Suprapubic skin (tissue), 4 donors: ENCODE measurements at regions not wholly inside any gene's neighbourhood (a gene's known extent, or its start where the extent isn't known, plus 50 kb on each side); places are given as distances from the start of the nearest gene placed in this dataset.

Experiments used
- POLR2A ChIP-seq, 2 donors: fragments of 450-650 bp; IDR thresholded peaks; one replicate each; pipeline ENCODE4 v1.6.1; 2017; ENCODE audit warnings: antibody characterized with exemption in 2 of 2, mild to moderate bottlenecking in 2 of 2, moderate library complexity in 2 of 2
- POLR2AphosphoS5 ChIP-seq, 3 donors: sonication (generic); formaldehyde crosslinking; IDR thresholded peaks; one replicate each; pipeline ENCODE4 v1.6.1; 2017; ENCODE audit warnings: antibody characterized with exemption in 3 of 3
- TF ChIP-seq, protein P1 (sequence below), 2 donors: fragments of 200-600 bp in 1 of 2; fragments of 450-650 bp in 1 of 2; sonication (generic) in 1 of 2; IDR thresholded peaks; one replicate each; pipeline ENCODE4 v1.5.1; 2016 to 2019; ENCODE audit warnings: antibody characterized with exemption in 2 of 2, mild to moderate bottlenecking in 1 of 2, moderate library complexity in 1 of 2

- TF ChIP-seq, protein P1, sequence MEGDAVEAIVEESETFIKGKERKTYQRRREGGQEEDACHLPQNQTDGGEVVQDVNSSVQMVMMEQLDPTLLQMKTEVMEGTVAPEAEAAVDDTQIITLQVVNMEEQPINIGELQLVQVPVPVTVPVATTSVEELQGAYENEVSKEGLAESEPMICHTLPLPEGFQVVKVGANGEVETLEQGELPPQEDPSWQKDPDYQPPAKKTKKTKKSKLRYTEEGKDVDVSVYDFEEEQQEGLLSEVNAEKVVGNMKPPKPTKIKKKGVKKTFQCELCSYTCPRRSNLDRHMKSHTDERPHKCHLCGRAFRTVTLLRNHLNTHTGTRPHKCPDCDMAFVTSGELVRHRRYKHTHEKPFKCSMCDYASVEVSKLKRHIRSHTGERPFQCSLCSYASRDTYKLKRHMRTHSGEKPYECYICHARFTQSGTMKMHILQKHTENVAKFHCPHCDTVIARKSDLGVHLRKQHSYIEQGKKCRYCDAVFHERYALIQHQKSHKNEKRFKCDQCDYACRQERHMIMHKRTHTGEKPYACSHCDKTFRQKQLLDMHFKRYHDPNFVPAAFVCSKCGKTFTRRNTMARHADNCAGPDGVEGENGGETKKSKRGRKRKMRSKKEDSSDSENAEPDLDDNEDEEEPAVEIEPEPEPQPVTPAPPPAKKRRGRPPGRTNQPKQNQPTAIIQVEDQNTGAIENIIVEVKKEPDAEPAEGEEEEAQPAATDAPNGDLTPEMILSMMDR (IDR thresholded peaks at IDR 0.05) = no peak
- TF ChIP-seq POLR2AphosphoS5 (IDR thresholded peaks at IDR 0.05) (no peak), POLR2A (IDR thresholded peaks at IDR 0.05) (no peak)
These were observed 327.1 kb upstream of the GALNT5 start for GRCh38 chr2:156930423-156930822.
